GM06990 (cell line): ENCODE measurements at regions not wholly inside any gene's neighbourhood (a gene's known extent, or its start where the extent isn't known, plus 50 kb on each side); places are given as distances from the start of the nearest gene placed in this dataset.
A peak's percentile ranks its signal among the peaks of the same experiment; 100 is the strongest.

Source experiments
- DNase-seq: peaks from one replicate; pipeline ENCODE4 v3.0.0-alpha.2; 2011; ENCODE audit not compliant: insufficient read length; ENCODE audit errors: extremely low read depth
- H3K27me3 ChIP-seq: replicated peaks from 2 replicates; pipeline ENCODE4 v1.6.0; 2011; ENCODE audit warnings: low read length; ENCODE audit not compliant: control insufficient read depth, insufficient read depth
- H3K36me3 ChIP-seq: 2 replicates; pipeline ENCODE4 v1.5.1; 2011; ENCODE audit warnings: low read length; ENCODE audit not compliant: control insufficient read depth, insufficient read depth
- H3K4me3 ChIP-seq: replicated peaks from 2 replicates; pipeline ENCODE4 v1.5.1; 2011; ENCODE audit warnings: low read depth, mild to moderate bottlenecking, control low read depth, low read length
- CTCF ChIP-seq: IDR thresholded peaks from 2 replicates; pipeline ENCODE4 v1.5.1; 2011; ENCODE audit warnings: low read length, control low read depth, mild to moderate bottlenecking, inconsistent platforms; ENCODE audit not compliant: insufficient read depth, poor library complexity, severe bottlenecking

GRCh38 chr6:84361372-84362192 is 134.1 kb upstream of the CEP162 start:
- peak; percentile 39 for DNase-seq
- no peaks in the 10 kb centered on the region for H3K36me3 ChIP-seq
- no peaks in the 10 kb centered on the region for H3K27me3 ChIP-seq
- no peak overlapping the region for H3K4me3 ChIP-seq
- TF ChIP-seq CTCF: no peak

GRCh38 chr6:84360039-84360438 is 132.6 kb upstream of the CEP162 start:
- H3K36me3 ChIP-seq: no peaks in the 10 kb centered on the region
- DNase-seq: no peak
- H3K4me3 ChIP-seq: no peak overlapping the region
- H3K27me3 ChIP-seq: no peaks in the 10 kb centered on the region
- TF ChIP-seq CTCF: no peak

- Histone ChIP-seq H3K4me3 (no peak overlapping the region), H3K36me3 (no peaks in the 10 kb centered on the region), H3K27me3 (no peaks in the 10 kb centered on the region)
- TF ChIP-seq CTCF: no peak
- no peak for DNase-seq
Measured at GRCh38 chr6:84358581-84358980, 131.1 kb upstream of the CEP162 start.

- no peaks in the 10 kb centered on the region for H3K27me3 ChIP-seq
- DNase-seq: no peak
- no peak overlapping the region for H3K4me3 ChIP-seq
- TF ChIP-seq CTCF: no peak
- no peaks in the 10 kb centered on the region for H3K36me3 ChIP-seq
Measured at GRCh38 chr6:84357631-84358030, 130.2 kb upstream of the CEP162 start.

GRCh38 chr6:84356907-84357306 is 129.5 kb upstream of the CEP162 start:
- no peaks in the 10 kb centered on the region for H3K36me3 ChIP-seq
- no peaks in the 10 kb centered on the region for H3K27me3 ChIP-seq
- no peak for TF ChIP-seq CTCF
- no peak for DNase-seq
- no peak overlapping the region for H3K4me3 ChIP-seq
